ENCODE measurements at regions not wholly inside any gene's neighbourhood (a gene's known extent, or its start where the extent isn't known, plus 50 kb on each side); places are given as distances from the start of the nearest gene placed in this dataset.

GRCh38 chr2:23330214-23330613 lies 54.8 kb upstream of the KLHL29 start:
- Histone ChIP-seq H3K4me1 (no peaks in the 10 kb centered on the region), H3K27me3 (no peaks in the 10 kb centered on the region), H3K9me3 (no peaks in the 10 kb centered on the region), H3K27ac (no peak overlapping the region), H3K4me3 (no peak overlapping the region), H3K36me3 (no peaks in the 10 kb centered on the region)
- DNase-seq (peak in 1 of 4 donors; percentile 20), ATAC-seq (peak; percentile 33)
- intact Hi-C loops (cut with DNase I), result no loop called here
- no peak for TF ChIP-seq CTCF (IDR thresholded peaks at IDR 0.05)
